ENCODE measurements at regions not wholly inside any gene's neighbourhood (a gene's known extent, or its start where the extent isn't known, plus 50 kb on each side); places are given as distances from the start of the nearest gene placed in this dataset.

GRCh38 chr11:128390246-128390645 lies 197.1 kb downstream of the ETS1 start:
- H3K9me2 ChIP-seq: no peaks in the 10 kb centered on the region
- DNase-seq: no peak
- ChIA-PET POLR2A (no interaction called here), CTCF (interaction anchor here (1.1 to 2.5 kb wide), 2 partner anchors 164 to 242 kb away, joined by 3 to 5 read pairs; no protein-coding TSS in a partner anchor)
- H3K4me3 ChIP-seq (ENCODE audit: low read depth in 2 of 2, low read length in 1 of 2): no peak overlapping the region
- 82% methylated on average over 1 of the region's 1 CpG for WGBS (ENCODE audit: low lambda C conversion rate)
- no peaks in the 10 kb centered on the region for H3K9me3 ChIP-seq
- H3K4me1 ChIP-seq (ENCODE audit: control insufficient read depth in 1 of 2, insufficient read depth in 2 of 2, low read depth in 1 of 2, low read length in 1 of 2): peaks cover 0 to 43% of the 10 kb centered on the region in 2 experiments; a peak in 2 of 4 replicates
- no peaks in the 10 kb centered on the region for H3K36me3 ChIP-seq (replicated peaks in 1 of 2; ENCODE audit: control insufficient read depth in 1 of 2, insufficient read depth in 2 of 2, low read length in 1 of 2)
- H3K9ac ChIP-seq: no peak overlapping the region
- H3K27ac ChIP-seq (ENCODE audit: low read depth in 2 of 2, low read length in 1 of 2): no peak overlapping the region
- H3K4me2 ChIP-seq: no peak overlapping the region
- no peaks in the 10 kb centered on the region for H3K27me3 ChIP-seq (ENCODE audit: insufficient read depth)
- H3F3A ChIP-seq (replicated peaks; ENCODE audit: insufficient read depth): no peaks in the 10 kb centered on the region
- H3K79me2 ChIP-seq (ENCODE audit: insufficient read depth): no peaks in the 10 kb centered on the region
- H4K20me1 ChIP-seq (ENCODE audit: insufficient read depth): no peaks in the 10 kb centered on the region
- H2AFZ ChIP-seq (ENCODE audit: low read depth): no peak overlapping the region
- TF ChIP-seq RCOR1 (IDR thresholded peaks at IDR 0.05; ENCODE audit: low read length): no peak

DNA sequence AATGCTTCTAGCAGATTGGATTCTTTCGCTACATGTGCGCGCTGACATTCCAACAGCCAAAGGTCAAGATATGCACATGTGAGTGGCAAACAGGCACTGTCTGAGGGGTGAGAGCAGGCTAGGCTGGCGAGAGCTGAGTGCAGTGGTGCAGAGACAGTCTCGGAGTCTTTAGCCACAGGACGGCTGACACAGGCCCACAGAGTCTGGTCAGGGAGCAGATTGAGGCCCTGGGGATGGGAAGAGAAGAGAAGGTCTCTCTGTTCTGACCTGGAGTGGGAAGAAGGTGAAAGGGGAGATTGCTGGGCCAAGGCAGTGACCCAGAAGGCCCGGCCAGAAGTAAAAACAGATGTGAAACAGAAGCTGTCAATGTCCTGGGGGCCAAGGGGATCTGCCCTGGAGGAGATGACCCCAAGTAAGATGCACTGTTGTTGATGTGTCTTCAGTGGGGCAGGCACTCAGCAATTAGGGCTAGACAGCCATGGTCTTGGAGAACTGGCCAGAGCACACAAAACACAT lies 197.8 kb downstream of the ETS1 start:
- Histone ChIP-seq H3K79me2 (ENCODE audit: insufficient read depth) (no peaks in the 10 kb centered on the region), H3K36me3 (replicated peaks in 1 of 2; ENCODE audit: control insufficient read depth in 1 of 2, insufficient read depth in 2 of 2, low read length in 1 of 2) (no peaks in the 10 kb centered on the region), H3K27ac (ENCODE audit: low read depth in 2 of 2, low read length in 1 of 2) (no peak overlapping the region), H2AFZ (ENCODE audit: low read depth) (no peak overlapping the region), H3K27me3 (ENCODE audit: insufficient read depth) (no peaks in the 10 kb centered on the region), H3K9me3 (no peaks in the 10 kb centered on the region), H3K4me3 (ENCODE audit: low read depth in 2 of 2, low read length in 1 of 2) (no peak overlapping the region), H3K9ac (no peak overlapping the region), H4K20me1 (ENCODE audit: insufficient read depth) (no peaks in the 10 kb centered on the region), H3K4me2 (no peak overlapping the region), H3K9me2 (no peaks in the 10 kb centered on the region), H3K4me1 (ENCODE audit: control insufficient read depth in 1 of 2, insufficient read depth in 2 of 2, low read depth in 1 of 2, low read length in 1 of 2) (peaks cover 0 to 37% of the 10 kb centered on the region in 2 experiments; a peak in 2 of 4 replicates), H3F3A (replicated peaks; ENCODE audit: insufficient read depth) (no peaks in the 10 kb centered on the region)
- ChIA-PET CTCF (interaction anchor here (1.7 kb wide), 1 partner anchor 241 kb away, joined by 4 read pairs; no protein-coding TSS in a partner anchor), POLR2A (no interaction called here)
- DNase-seq: no peak
- TF ChIP-seq PBX3 (IDR thresholded peaks at IDR 0.05): no peak
- TF ChIP-seq FOXJ3 (CRISPR knock-in tag; IDR thresholded peaks at IDR 0.05): no peak
- TF ChIP-seq EP300 (IDR thresholded peaks at IDR 0.05; ENCODE audit: borderline replicate concordance in 1 of 2, low read depth in 1 of 2, low read length in 1 of 2): no peak
- TF ChIP-seq RXRA (IDR thresholded peaks at IDR 0.05; ENCODE audit: borderline replicate concordance, low read depth): no peak
- TF ChIP-seq NRF1 (IDR thresholded peaks at IDR 0.05; ENCODE audit: low read depth, low read length): no peak
- no peak for TF ChIP-seq GATA2 (CRISPR knock-in tag; IDR thresholded peaks at IDR 0.05)
- TF ChIP-seq SIN3A (IDR thresholded peaks at IDR 0.05; ENCODE audit: borderline replicate concordance, low read depth, low read length): no peak
- no peak for TF ChIP-seq POLR2AphosphoS5 (IDR thresholded peaks at IDR 0.05; ENCODE audit: low read depth, low read length)
- no peak for TF ChIP-seq IRF3 (IDR thresholded peaks at IDR 0.05; ENCODE audit: low read depth, low read length)
- no peak for TF ChIP-seq FOXM1 (IDR thresholded peaks at IDR 0.05; ENCODE audit: low read depth)
- no peak for TF ChIP-seq GABPA (IDR thresholded peaks at IDR 0.05; ENCODE audit: low read depth)
- no peak for TF ChIP-seq YY1 (IDR thresholded peaks at IDR 0.05; ENCODE audit: low read depth)
- no peak for TF ChIP-seq TEAD4 (IDR thresholded peaks at IDR 0.05; ENCODE audit: borderline replicate concordance, insufficient read depth)
- no peak for TF ChIP-seq RFX5 (IDR thresholded peaks at IDR 0.05; ENCODE audit: low read length)
- no peak for TF ChIP-seq CHD2 (IDR thresholded peaks at IDR 0.05; ENCODE audit: low read length, partially characterized antibody)
- no peak for TF ChIP-seq MAX (IDR thresholded peaks at IDR 0.05; ENCODE audit: low read depth)
- no peak for TF ChIP-seq TAF1 (IDR thresholded peaks at IDR 0.05; ENCODE audit: borderline replicate concordance, low read depth, low read length)
- TF ChIP-seq RAD21 (IDR thresholded peaks at IDR 0.05; ENCODE audit: low read length): no peak
- 81% methylated on average over 7 of the region's 7 CpGs for WGBS (ENCODE audit: low lambda C conversion rate)

Measured in SK-N-SH (cell line).